ENCODE measurements at regions not wholly inside any gene's neighbourhood (a gene's known extent, or its start where the extent isn't known, plus 50 kb on each side); places are given as distances from the start of the nearest gene placed in this dataset.
A peak's percentile ranks its signal among the peaks of the same experiment; 100 is the strongest.
"Not testable (repeated sequence)": the region's sequence is repeated elsewhere in the genome, so short reads cannot be mapped to it uniquely, and the experiment has no call there.

DNA sequence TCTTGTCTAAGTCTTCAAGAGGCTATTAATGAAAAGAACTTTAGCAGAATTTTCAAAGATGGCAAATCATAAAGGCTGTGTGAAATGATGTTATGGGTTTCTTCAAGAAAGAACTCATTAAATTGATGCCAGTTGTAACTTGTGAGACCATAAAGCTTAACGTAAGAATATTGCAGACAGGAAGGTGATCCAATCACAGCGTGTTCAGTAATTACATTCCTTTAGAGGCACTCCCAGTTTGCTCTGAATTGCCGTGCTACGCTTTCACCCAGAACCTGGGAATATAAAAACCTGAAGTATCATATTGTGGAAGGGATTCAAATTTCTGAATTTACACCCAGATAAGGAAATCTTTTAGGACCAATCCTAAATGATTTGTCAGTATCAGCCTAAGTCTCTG is 64.1 kb upstream of the ITGB1 start:
- no peak for DNase-seq
- Mint-ChIP-seq H3K4me1 (peaks cover 6% of the 10 kb centered on the region), H3K4me3 (no peak overlapping the region), H3K27ac (no peak overlapping the region), H3K9me3 (peaks cover 2% of the 10 kb centered on the region), H3K27me3 (ENCODE audit: insufficient read depth) (no peaks in the 10 kb centered on the region), H3K36me3 (ENCODE audit: low read depth) (no peaks in the 10 kb centered on the region)
- H3K4me3 ChIP-seq (ENCODE audit: low read length), result no peak overlapping the region
- H3K36me3 ChIP-seq (ENCODE audit: control insufficient read depth, insufficient read depth, low read length), result no peaks in the 10 kb centered on the region
- TF ChIP-seq, protein P1, sequence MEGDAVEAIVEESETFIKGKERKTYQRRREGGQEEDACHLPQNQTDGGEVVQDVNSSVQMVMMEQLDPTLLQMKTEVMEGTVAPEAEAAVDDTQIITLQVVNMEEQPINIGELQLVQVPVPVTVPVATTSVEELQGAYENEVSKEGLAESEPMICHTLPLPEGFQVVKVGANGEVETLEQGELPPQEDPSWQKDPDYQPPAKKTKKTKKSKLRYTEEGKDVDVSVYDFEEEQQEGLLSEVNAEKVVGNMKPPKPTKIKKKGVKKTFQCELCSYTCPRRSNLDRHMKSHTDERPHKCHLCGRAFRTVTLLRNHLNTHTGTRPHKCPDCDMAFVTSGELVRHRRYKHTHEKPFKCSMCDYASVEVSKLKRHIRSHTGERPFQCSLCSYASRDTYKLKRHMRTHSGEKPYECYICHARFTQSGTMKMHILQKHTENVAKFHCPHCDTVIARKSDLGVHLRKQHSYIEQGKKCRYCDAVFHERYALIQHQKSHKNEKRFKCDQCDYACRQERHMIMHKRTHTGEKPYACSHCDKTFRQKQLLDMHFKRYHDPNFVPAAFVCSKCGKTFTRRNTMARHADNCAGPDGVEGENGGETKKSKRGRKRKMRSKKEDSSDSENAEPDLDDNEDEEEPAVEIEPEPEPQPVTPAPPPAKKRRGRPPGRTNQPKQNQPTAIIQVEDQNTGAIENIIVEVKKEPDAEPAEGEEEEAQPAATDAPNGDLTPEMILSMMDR (conservative IDR thresholded peaks at IDR 0.05), result no peak
- WGBS, 2 experiments (ENCODE audit: insufficient coverage in 1 of 2, insufficient read length in 1 of 2), result 89 to 100% methylated on average over 2 to 4 of the region's 4 CpGs
- H3K9me3 ChIP-seq (ENCODE audit: control insufficient read depth, low read length), result no peaks in the 10 kb centered on the region
- H3K27ac ChIP-seq (ENCODE audit: low read depth, low read length), result no peak overlapping the region
- no peaks in the 10 kb centered on the region for H3K27me3 ChIP-seq (ENCODE audit: control insufficient read depth, insufficient read depth, low read length, poor library complexity, severe bottlenecking)
- no peaks in the 10 kb centered on the region for H3K4me1 ChIP-seq (ENCODE audit: control insufficient read depth, insufficient read depth, low read length)
- H3K9ac ChIP-seq (ENCODE audit: extremely low read depth, low read length, poor library complexity, severe bottlenecking), result no peak overlapping the region

DNA sequence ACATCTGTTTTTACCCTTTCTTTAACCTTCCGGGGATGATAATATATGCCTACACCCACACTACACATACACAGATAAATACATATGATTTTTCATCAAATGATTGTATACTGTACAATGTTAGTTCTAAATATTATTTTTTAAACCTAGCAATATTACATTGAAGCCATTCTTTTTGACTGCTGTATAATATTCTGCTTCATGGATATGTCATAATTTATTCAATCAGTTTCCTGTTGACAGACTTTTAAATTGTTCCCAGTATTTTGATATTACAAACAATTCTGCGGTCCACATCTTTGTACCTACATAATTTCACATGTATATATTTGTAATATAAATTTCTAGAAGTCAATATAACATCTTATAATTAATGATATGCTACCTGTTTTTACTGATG is 59.0 kb upstream of the ITGB1 start:
- Mint-ChIP-seq H3K27ac (no peak overlapping the region), H3K4me1 (no peaks in the 10 kb centered on the region), H3K27me3 (ENCODE audit: insufficient read depth) (no peaks in the 10 kb centered on the region), H3K4me3 (no peak overlapping the region), H3K36me3 (ENCODE audit: low read depth) (no peaks in the 10 kb centered on the region), H3K9me3 (peaks cover 7% of the 10 kb centered on the region)
- Histone ChIP-seq H3K9ac (ENCODE audit: extremely low read depth, low read length, poor library complexity, severe bottlenecking) (no peak overlapping the region), H3K9me3 (ENCODE audit: control insufficient read depth, low read length) (peaks cover 4% of the 10 kb centered on the region), H3K27ac (ENCODE audit: low read depth, low read length) (no peak overlapping the region), H3K36me3 (ENCODE audit: control insufficient read depth, insufficient read depth, low read length) (no peaks in the 10 kb centered on the region), H3K4me1 (ENCODE audit: control insufficient read depth, insufficient read depth, low read length) (no peaks in the 10 kb centered on the region), H3K27me3 (ENCODE audit: control insufficient read depth, insufficient read depth, low read length, poor library complexity, severe bottlenecking) (no peaks in the 10 kb centered on the region), H3K4me3 (ENCODE audit: low read length) (no peak overlapping the region)
- TF ChIP-seq, protein P1 (conservative IDR thresholded peaks at IDR 0.05), result no peak
- no peak for DNase-seq
- 100% methylated on average over 1 of the region's 2 CpGs; no CpG with 5 or more reads in 1 of the 2 experiments for WGBS, 2 experiments (ENCODE audit: insufficient coverage in 1 of 2, insufficient read length in 1 of 2)

DNA sequence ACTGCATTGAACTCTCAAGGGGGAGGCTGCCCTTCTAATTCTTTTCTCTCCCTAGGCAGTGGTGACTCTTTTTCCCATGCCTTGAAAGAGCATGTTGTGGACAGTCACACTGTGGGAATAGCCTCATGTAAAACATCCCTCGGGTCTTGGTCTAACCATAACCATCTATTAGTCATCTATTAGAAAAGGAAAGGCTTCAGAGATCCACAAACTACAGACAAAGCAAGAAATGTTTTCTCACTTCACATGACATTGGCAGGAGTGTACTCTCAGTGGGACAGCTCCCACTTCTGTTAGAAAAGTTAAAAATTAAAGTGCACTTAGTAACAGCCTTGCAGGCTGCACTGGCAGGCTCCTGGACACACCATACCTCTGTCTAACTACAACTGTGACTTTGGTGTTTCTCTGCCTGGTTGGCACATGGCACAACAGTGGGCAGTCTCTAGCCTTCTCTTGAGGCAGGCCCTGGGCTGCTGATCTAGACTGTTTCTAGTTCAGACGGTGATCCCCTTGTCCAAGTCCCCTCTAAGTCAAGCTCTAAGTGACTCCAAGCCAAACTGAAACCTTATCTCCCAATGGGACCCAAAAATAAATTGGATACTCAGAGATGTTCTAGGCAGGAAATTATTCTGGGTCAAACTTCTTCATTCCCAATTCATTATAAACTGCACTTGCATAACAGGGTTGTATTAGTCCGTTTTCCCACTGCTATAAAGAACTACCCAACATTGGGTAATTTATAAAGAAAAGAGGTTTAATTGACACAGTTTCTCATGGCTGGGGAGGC is 57.9 kb upstream of the ITGB1 start:
- no peak for DNase-seq
- TF ChIP-seq, protein P1 (conservative IDR thresholded peaks at IDR 0.05), result no peak
- peaks cover 4% of the 10 kb centered on the region for H3K9me3 ChIP-seq (ENCODE audit: control insufficient read depth, low read length)
- H3K27ac ChIP-seq (ENCODE audit: low read depth, low read length), result peak overlapping the region; percentile 66
- H3K9ac ChIP-seq (ENCODE audit: extremely low read depth, low read length, poor library complexity, severe bottlenecking), result no peak overlapping the region
- Mint-ChIP-seq H3K4me3 (no peak overlapping the region), H3K9me3 (peaks cover 7% of the 10 kb centered on the region), H3K27ac (no peak overlapping the region), H3K4me1 (no peaks in the 10 kb centered on the region), H3K27me3 (ENCODE audit: insufficient read depth) (no peaks in the 10 kb centered on the region), H3K36me3 (ENCODE audit: low read depth) (no peaks in the 10 kb centered on the region)
- no peaks in the 10 kb centered on the region for H3K4me1 ChIP-seq (ENCODE audit: control insufficient read depth, insufficient read depth, low read length)
- no peak overlapping the region for H3K4me3 ChIP-seq (ENCODE audit: low read length)
- 80 to 81% methylated on average over 1 to 3 of the region's 3 CpGs for WGBS, 2 experiments (ENCODE audit: insufficient coverage in 1 of 2, insufficient read length in 1 of 2)
- H3K36me3 ChIP-seq (ENCODE audit: control insufficient read depth, insufficient read depth, low read length), result no peaks in the 10 kb centered on the region
- H3K27me3 ChIP-seq (ENCODE audit: control insufficient read depth, insufficient read depth, low read length, poor library complexity, severe bottlenecking), result no peaks in the 10 kb centered on the region

DNA sequence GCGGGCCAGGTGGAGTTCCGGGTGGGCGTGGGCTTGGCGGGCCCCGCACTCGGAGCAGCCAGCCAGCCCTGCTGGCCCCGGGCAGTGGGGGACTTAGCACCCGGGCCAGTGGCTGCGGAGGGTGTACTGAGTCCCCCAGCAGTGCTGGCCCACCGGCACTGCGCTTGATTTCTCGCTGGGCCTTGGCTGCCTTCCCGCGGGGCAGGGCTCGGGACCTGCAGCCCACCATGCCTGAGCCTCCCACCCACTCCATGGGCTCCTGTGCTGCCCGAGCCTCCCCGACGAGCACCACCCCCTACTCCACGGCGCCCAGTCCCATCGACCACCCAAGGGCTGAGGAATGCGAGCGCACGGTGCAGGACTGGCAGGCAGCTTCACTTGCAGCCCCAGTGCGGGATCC is 55.3 kb upstream of the ITGB1 start:
- 94% methylated on average over 19 of the region's 25 CpGs; no CpG with 5 or more reads in 1 of the 2 experiments for WGBS, 2 experiments (ENCODE audit: insufficient coverage in 1 of 2, insufficient read length in 1 of 2)
- not testable (repeated sequence) for H3K4me1 Mint-ChIP-seq, H3K4me3 Mint-ChIP-seq

More for the DNA sequence above, 55.3 kb upstream of the ITGB1 start:
- not testable (repeated sequence) for H3K27me3 ChIP-seq (ENCODE audit: control insufficient read depth, insufficient read depth, low read length, poor library complexity, severe bottlenecking); H3K9me3 Mint-ChIP-seq; H3K4me3 ChIP-seq (ENCODE audit: low read length); H3K27ac Mint-ChIP-seq; H3K36me3 Mint-ChIP-seq (ENCODE audit: low read depth); H3K9ac ChIP-seq (ENCODE audit: extremely low read depth, low read length, poor library complexity, severe bottlenecking); DNase-seq; H3K36me3 ChIP-seq (ENCODE audit: control insufficient read depth, insufficient read depth, low read length); H3K4me1 ChIP-seq (ENCODE audit: control insufficient read depth, insufficient read depth, low read length); H3K9me3 ChIP-seq (ENCODE audit: control insufficient read depth, low read length); H3K27ac ChIP-seq (ENCODE audit: low read depth, low read length); H3K27me3 Mint-ChIP-seq (ENCODE audit: insufficient read depth)

Data from endodermal cell (in vitro differentiated cells).